IPS-18a (cell line): ENCODE measurements at regions not wholly inside any gene's neighbourhood (a gene's known extent, or its start where the extent isn't known, plus 50 kb on each side); places are given as distances from the start of the nearest gene placed in this dataset.

Experiments
- H3K27ac ChIP-seq: one replicate; pipeline ENCODE4 v1.5.1; 2013; ENCODE audit warnings: low read length
- H3K27me3 ChIP-seq: one replicate; pipeline ENCODE4 v1.6.1; 2013; ENCODE audit warnings: mild to moderate bottlenecking, low read length; ENCODE audit not compliant: control insufficient read depth, insufficient read depth
- H3K36me3 ChIP-seq: one replicate; pipeline ENCODE4 v1.6.1; 2013; ENCODE audit warnings: low read depth, low read length; ENCODE audit not compliant: control insufficient read depth
- H3K4me1 ChIP-seq: one replicate; pipeline ENCODE4 v1.6.1; 2013; ENCODE audit warnings: low read depth, low read length; ENCODE audit not compliant: control insufficient read depth
- H3K4me3 ChIP-seq: one replicate; pipeline ENCODE4 v1.5.1; 2013; ENCODE audit warnings: low read length
- H3K9ac ChIP-seq: one replicate; pipeline ENCODE4 v1.6.1; 2013; ENCODE audit warnings: mild to moderate bottlenecking, low read length, moderate library complexity
- H3K9me3 ChIP-seq: one replicate; pipeline ENCODE4 v1.6.1; 2013; ENCODE audit warnings: low read depth, low read length; ENCODE audit not compliant: control insufficient read depth

- Histone ChIP-seq H3K27ac (no peak overlapping the region), H3K9me3 (no peaks in the 10 kb centered on the region), H3K4me1 (peaks cover 35% of the 10 kb centered on the region), H3K4me3 (no peak overlapping the region), H3K27me3 (peaks cover 56% of the 10 kb centered on the region), H3K36me3 (no peaks in the 10 kb centered on the region), H3K9ac (no peak overlapping the region)
These were observed 130.4 kb upstream of the MIR17HG start for GRCh38 chr13:91216928-91217700.

DNA sequence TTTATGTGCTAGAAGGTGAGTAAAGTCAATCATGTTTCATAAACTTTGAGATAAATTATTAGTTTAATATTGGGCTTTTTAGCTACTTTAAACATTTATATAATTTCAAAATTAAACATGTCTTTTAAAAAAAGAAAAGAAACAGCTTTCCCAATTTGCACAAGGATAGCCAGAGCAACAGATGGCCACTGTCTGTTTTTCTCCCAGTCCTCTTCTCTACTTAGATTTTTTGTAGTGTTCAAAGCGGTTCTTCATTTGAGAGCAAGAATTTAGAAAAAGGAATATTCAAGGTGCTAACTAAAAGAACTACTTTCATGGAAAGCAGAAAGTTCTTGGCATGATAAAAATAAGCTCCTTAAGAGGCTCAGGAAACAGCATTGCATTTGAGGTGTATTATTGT is 128.3 kb upstream of the MIR17HG start:
- peaks cover 53% of the 10 kb centered on the region for H3K27me3 ChIP-seq
- H3K36me3 ChIP-seq = no peaks in the 10 kb centered on the region
- no peaks in the 10 kb centered on the region for H3K9me3 ChIP-seq
- no peak overlapping the region for H3K27ac ChIP-seq
- peaks cover 21% of the 10 kb centered on the region for H3K4me1 ChIP-seq
- no peak overlapping the region for H3K9ac ChIP-seq
- H3K4me3 ChIP-seq = no peak overlapping the region

DNA sequence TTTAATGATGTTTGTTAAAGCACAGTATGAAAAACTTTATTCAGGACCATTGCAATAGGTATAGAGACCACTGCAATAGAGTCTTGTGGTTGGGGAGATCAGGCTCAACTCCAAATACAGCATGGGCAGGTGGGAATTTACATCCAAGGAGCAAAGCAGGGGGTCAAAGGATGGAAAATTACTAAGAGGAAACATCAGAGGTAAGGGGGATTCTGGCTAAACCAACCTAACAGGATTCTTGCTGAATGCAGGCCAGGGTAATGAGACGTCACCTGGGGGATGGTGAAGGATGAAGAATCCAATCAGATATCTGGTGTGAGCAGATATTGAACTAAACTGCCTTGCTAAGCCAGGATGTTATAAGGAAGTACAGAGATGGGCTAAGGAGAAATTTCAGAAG is 126.6 kb upstream of the MIR17HG start:
- Histone ChIP-seq H3K9me3 (no peaks in the 10 kb centered on the region), H3K27ac (no peak overlapping the region), H3K36me3 (no peaks in the 10 kb centered on the region), H3K27me3 (peaks cover 38% of the 10 kb centered on the region), H3K4me1 (peaks cover 21% of the 10 kb centered on the region), H3K9ac (no peak overlapping the region), H3K4me3 (no peak overlapping the region)

GRCh38 chr13:91228108-91228507 is 119.4 kb upstream of the MIR17HG start:
- Histone ChIP-seq H3K4me3 (no peak overlapping the region), H3K4me1 (peaks cover 8% of the 10 kb centered on the region), H3K9ac (no peak overlapping the region), H3K36me3 (no peaks in the 10 kb centered on the region), H3K9me3 (no peaks in the 10 kb centered on the region), H3K27me3 (no peaks in the 10 kb centered on the region), H3K27ac (no peak overlapping the region)

GRCh38 chr13:91228940-91229339 is 118.5 kb upstream of the MIR17HG start:
- Histone ChIP-seq H3K36me3 (no peaks in the 10 kb centered on the region), H3K27me3 (no peaks in the 10 kb centered on the region), H3K9ac (no peak overlapping the region), H3K27ac (no peak overlapping the region), H3K4me3 (no peak overlapping the region), H3K9me3 (no peaks in the 10 kb centered on the region), H3K4me1 (peaks cover 8% of the 10 kb centered on the region)

DNA sequence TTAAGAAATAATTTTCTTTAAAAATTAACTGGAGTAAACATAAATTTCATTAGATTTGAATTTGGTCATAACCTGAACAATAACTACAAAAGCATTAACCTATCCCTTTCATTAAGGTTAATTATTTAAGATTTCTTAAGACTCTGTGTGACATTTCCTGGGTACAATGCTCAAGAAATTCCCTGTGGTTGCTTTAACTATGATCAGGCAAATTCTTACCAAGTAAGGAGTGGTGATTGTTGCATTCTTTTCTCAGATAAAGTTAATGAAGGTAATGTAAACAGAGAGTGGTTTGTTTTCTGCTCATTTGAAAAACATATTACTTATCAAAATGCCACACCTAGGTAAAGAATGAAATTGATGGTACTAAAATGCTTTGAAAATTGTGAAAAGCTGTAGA is 114.8 kb upstream of the MIR17HG start:
- Histone ChIP-seq H3K4me3 (no peak overlapping the region), H3K36me3 (no peaks in the 10 kb centered on the region), H3K27me3 (no peaks in the 10 kb centered on the region), H3K9me3 (no peaks in the 10 kb centered on the region), H3K4me1 (peaks cover 8% of the 10 kb centered on the region), H3K27ac (no peak overlapping the region), H3K9ac (no peak overlapping the region)

GRCh38 chr13:91233291-91233690 is 114.2 kb upstream of the MIR17HG start:
- Histone ChIP-seq H3K9ac (no peak overlapping the region), H3K36me3 (no peaks in the 10 kb centered on the region), H3K4me1 (peaks cover 8% of the 10 kb centered on the region), H3K4me3 (no peak overlapping the region), H3K9me3 (no peaks in the 10 kb centered on the region), H3K27me3 (no peaks in the 10 kb centered on the region), H3K27ac (no peak overlapping the region)

- no peaks in the 10 kb centered on the region for H3K27me3 ChIP-seq
- H3K9ac ChIP-seq = no peak overlapping the region
- peaks cover 8% of the 10 kb centered on the region for H3K4me1 ChIP-seq
- no peak overlapping the region for H3K27ac ChIP-seq
- no peaks in the 10 kb centered on the region for H3K9me3 ChIP-seq
- no peak overlapping the region for H3K4me3 ChIP-seq
- no peaks in the 10 kb centered on the region for H3K36me3 ChIP-seq
These were observed 111.3 kb upstream of the MIR17HG start for GRCh38 chr13:91236182-91236581.

DNA sequence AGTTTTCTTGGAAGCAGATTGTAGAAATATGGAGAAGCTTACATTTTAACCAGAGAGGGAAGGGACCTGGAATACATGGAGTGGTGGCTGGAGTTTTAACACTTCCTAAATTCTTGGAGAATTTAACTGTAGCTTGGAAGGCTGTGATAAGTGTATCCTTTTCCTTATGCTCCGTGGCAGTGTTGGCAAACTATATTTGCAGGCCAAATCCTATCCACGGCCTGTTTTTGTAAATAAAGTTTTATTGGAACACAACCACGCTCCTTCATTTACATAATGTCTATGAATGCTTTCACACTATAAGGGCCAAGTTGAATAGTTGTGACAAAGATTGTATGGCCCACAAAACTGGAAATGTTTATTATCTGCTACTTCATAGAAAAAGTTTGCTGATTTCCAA is 110.6 kb upstream of the MIR17HG start:
- Histone ChIP-seq H3K27ac (no peak overlapping the region), H3K27me3 (no peaks in the 10 kb centered on the region), H3K4me3 (no peak overlapping the region), H3K4me1 (peaks cover 8% of the 10 kb centered on the region), H3K9ac (no peak overlapping the region), H3K36me3 (no peaks in the 10 kb centered on the region), H3K9me3 (no peaks in the 10 kb centered on the region)

DNA sequence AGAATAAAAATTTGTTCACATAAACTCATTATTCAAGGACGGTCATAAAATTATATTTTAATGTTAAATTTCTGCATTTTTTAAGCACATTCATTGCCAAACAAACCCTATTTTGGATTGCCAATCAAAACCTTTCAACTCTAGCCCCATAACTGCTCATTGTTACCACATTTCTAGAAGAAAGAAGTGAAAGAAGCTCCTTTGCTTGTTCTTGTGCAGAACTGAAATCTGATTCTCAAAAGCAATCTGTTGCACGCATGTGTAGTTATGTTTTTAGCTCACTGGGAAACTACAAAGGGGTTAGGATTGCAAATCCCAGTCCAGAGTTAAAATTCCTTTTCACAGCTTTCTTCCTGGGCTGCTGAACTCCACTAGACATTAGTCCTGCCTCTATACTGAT is 109.5 kb upstream of the MIR17HG start:
- Histone ChIP-seq H3K4me3 (no peak overlapping the region), H3K9ac (no peak overlapping the region), H3K27ac (no peak overlapping the region), H3K9me3 (no peaks in the 10 kb centered on the region), H3K36me3 (no peaks in the 10 kb centered on the region), H3K4me1 (no peaks in the 10 kb centered on the region), H3K27me3 (no peaks in the 10 kb centered on the region)

- Histone ChIP-seq H3K9ac (no peak overlapping the region), H3K4me1 (no peaks in the 10 kb centered on the region), H3K9me3 (no peaks in the 10 kb centered on the region), H3K36me3 (no peaks in the 10 kb centered on the region), H3K27ac (no peak overlapping the region), H3K27me3 (no peaks in the 10 kb centered on the region), H3K4me3 (no peak overlapping the region)
These were observed 107.1 kb upstream of the MIR17HG start for GRCh38 chr13:91240341-91240740.

DNA sequence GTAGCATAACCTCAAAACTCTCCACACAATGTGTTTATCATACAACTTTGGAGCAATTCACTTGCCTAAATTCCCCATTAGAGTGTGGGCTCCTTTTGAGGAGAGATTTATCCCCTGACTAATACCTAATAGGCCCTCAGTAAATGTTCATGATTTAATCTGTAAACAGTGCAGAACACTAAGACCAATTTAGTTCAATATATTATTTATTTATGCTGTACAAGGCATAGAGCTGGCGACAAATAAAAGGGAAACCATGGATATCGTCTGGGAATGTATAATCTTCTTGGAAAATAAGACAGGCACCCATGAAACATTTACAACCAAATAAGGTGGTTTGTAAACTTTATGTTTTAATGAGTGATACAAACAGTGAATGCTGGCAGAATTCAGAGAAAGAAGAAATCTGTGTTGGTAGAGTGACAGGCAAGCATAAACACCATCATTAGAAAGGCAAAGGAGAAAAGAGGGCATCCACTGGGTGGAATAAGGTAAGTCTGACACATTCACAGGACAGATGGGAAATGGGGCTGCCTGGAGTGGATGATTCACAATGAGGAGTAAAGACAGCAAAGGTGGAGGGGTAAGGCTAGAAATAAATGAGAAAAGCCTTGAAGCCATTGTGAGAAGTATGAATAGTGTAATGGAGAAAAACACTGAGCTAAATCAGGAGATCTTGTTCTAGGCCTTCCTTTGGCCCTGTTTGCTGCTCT is 106.1 kb upstream of the MIR17HG start:
- H3K27ac ChIP-seq = no peak overlapping the region
- no peak overlapping the region for H3K4me3 ChIP-seq
- no peak overlapping the region for H3K9ac ChIP-seq
- no peaks in the 10 kb centered on the region for H3K9me3 ChIP-seq
- H3K27me3 ChIP-seq = no peaks in the 10 kb centered on the region
- no peaks in the 10 kb centered on the region for H3K4me1 ChIP-seq
- H3K36me3 ChIP-seq = no peaks in the 10 kb centered on the region
